ENCODE measurements at regions not wholly inside any gene's neighbourhood (a gene's known extent, or its start where the extent isn't known, plus 50 kb on each side); places are given as distances from the start of the nearest gene placed in this dataset.

- TF ChIP-seq CTCF (IDR thresholded peaks at IDR 0.05) (no peak), SMAD3 (CRISPR knock-in tag; IDR thresholded peaks at IDR 0.05; ENCODE audit: borderline replicate concordance) (no peak), ZNF138 (CRISPR knock-in tag; conservative IDR thresholded peaks at IDR 0.05) (no peak), ATF1 (CRISPR knock-in tag; IDR thresholded peaks at IDR 0.05) (no peak), STAT6 (CRISPR knock-in tag; conservative IDR thresholded peaks at IDR 0.05; ENCODE audit: low read depth) (no peak)
Measured at GRCh38 chr4:126431049-126431448, 1116.3 kb downstream of the FAT4 start.
